HFFc6 (cell line): ENCODE measurements at regions not wholly inside any gene's neighbourhood (a gene's known extent, or its start where the extent isn't known, plus 50 kb on each side); places are given as distances from the start of the nearest gene placed in this dataset.

Experiments
- DNase-seq: peaks from one replicate; pipeline ENCODE4 v3.0.0-alpha.2; 2018
- H3K27ac Mint-ChIP-seq: 2 replicates; pipeline ENCODE4 v1.8.0; 2020; ENCODE audit warnings: mild to moderate bottlenecking, mixed read lengths
- H3K27me3 Mint-ChIP-seq: 2 replicates; pipeline ENCODE4 v1.8.0; 2021; ENCODE audit warnings: mild to moderate bottlenecking, moderate library complexity, mixed read lengths; ENCODE audit not compliant: insufficient read depth
- H3K36me3 Mint-ChIP-seq: 2 replicates; pipeline ENCODE4 v1.8.0; 2021; ENCODE audit warnings: low read depth, mixed read lengths
- H3K4me1 Mint-ChIP-seq: 2 replicates; pipeline ENCODE4 v1.8.0; 2020; ENCODE audit warnings: low read depth, mixed read lengths
- H3K4me3 Mint-ChIP-seq: 2 replicates; pipeline ENCODE4 v1.8.0; 2020; ENCODE audit warnings: mild to moderate bottlenecking, moderate library complexity, mixed read lengths
- H3K9me3 Mint-ChIP-seq: 2 replicates; pipeline ENCODE4 v1.8.0; 2020; ENCODE audit warnings: mild to moderate bottlenecking, mixed read lengths
- TF ChIP-seq, protein P1 (sequence below): fragments of 200-600 bp; sonication (generic); IDR thresholded peaks from 2 replicates; pipeline ENCODE4 v1.5.0; 2021; ENCODE audit warnings: antibody characterized with exemption, mild to moderate bottlenecking

DNA sequence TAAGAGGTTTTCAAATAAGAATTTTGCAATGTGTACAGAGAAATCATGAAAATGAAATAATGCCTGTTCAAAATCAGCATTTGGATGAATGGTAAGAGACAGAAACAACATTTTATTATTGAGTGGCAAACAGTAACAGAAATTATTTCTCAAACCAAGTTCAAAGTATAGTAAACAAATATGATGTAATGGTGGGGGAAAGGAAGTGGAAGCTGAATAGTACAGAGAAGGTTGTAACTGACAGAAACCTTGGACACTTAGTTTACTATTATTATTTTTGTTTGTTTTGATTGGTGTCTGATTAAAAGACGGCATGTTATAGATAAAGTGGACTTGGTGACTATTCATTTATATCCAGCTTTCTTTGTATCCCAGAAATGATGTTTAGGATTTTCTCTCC is 1637.4 kb upstream of the ACVR2A start:
- H3K9me3 Mint-ChIP-seq: peaks cover 11% of the 10 kb centered on the region
- no peaks in the 10 kb centered on the region for H3K4me1 Mint-ChIP-seq
- no peak overlapping the region for H3K4me3 Mint-ChIP-seq
- H3K36me3 Mint-ChIP-seq: no peaks in the 10 kb centered on the region
- H3K27ac Mint-ChIP-seq: no peak overlapping the region
- H3K27me3 Mint-ChIP-seq: no peaks in the 10 kb centered on the region
- no peak for DNase-seq
- TF ChIP-seq, protein P1, sequence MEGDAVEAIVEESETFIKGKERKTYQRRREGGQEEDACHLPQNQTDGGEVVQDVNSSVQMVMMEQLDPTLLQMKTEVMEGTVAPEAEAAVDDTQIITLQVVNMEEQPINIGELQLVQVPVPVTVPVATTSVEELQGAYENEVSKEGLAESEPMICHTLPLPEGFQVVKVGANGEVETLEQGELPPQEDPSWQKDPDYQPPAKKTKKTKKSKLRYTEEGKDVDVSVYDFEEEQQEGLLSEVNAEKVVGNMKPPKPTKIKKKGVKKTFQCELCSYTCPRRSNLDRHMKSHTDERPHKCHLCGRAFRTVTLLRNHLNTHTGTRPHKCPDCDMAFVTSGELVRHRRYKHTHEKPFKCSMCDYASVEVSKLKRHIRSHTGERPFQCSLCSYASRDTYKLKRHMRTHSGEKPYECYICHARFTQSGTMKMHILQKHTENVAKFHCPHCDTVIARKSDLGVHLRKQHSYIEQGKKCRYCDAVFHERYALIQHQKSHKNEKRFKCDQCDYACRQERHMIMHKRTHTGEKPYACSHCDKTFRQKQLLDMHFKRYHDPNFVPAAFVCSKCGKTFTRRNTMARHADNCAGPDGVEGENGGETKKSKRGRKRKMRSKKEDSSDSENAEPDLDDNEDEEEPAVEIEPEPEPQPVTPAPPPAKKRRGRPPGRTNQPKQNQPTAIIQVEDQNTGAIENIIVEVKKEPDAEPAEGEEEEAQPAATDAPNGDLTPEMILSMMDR: no peak

DNA sequence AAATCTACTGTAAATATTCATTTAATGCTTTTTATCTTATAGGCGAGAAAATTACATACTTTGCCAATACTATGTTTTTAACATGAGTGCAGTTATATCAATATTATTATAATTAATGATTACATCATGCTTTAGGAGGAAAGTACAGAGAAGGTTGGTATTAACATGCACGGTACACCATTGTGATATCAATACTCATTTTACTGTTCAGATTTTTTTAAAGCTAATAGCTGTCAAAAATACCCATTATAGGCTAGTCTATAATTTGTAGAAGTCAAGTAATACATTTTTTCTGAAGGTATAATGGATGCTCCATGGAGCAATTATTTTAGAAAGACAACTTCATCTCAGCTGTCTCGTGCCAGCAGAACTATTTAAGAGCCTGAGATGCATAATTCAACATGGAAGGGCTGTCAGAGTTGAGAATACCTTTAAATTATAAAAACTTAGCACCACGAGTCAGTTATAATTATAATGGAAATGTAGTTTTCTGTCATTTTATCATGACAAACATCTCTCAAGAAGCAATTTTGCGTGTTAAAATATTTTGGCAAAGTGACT is 1641.7 kb upstream of the ACVR2A start:
- Mint-ChIP-seq H3K27me3 (no peaks in the 10 kb centered on the region; the same call in 1 of the 2 replicates), H3K27ac (no peak overlapping the region), H3K4me3 (no peak overlapping the region), H3K36me3 (no peaks in the 10 kb centered on the region), H3K9me3 (peaks cover 6% of the 10 kb centered on the region), H3K4me1 (no peaks in the 10 kb centered on the region)
- DNase-seq: no peak
- TF ChIP-seq, protein P1: no peak

DNA sequence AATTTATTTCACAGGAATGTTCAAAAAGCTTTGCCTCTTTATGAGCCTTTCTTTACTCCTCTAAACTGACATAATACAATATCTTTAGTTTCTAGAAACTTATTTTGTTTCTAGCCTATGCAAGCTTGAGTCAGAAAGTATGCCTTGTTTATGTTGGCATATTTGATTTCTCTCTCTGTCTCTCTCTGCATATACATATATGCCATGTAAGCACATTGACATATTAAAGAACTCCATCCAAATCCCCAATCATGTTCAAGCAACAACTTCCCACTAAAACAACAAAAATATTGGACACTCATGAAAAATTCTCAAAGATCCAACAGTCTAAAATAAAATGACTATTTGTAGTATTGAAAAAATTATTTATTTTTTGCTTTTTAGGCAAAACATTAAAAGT is 1651.2 kb upstream of the ACVR2A start:
- Mint-ChIP-seq H3K27me3 (no peaks in the 10 kb centered on the region), H3K9me3 (peaks cover 8% of the 10 kb centered on the region), H3K4me1 (no peaks in the 10 kb centered on the region), H3K27ac (no peak overlapping the region), H3K4me3 (no peak overlapping the region), H3K36me3 (no peaks in the 10 kb centered on the region)
- DNase-seq: no peak
- TF ChIP-seq, protein P1: no peak

DNA sequence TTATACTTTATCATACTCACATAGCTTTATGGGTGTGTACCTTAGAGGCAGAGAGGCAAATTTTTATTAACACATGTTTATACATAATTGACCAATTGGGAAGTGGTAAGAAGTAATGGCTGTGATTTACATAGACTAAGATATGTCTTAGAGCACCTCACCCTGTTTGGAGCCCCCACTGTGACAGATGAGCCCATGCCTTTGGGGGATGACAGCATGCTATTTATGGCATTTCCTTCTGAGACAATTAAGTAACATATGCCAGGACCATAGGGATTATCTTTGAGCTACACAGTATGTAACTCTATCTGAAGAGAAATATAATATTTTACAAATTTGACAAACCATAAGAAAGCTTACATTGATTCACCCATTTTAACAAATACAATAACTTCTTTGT is 1655.3 kb upstream of the ACVR2A start:
- H3K27me3 Mint-ChIP-seq: no peaks in the 10 kb centered on the region
- no peak overlapping the region for H3K4me3 Mint-ChIP-seq
- no peak overlapping the region for H3K27ac Mint-ChIP-seq
- no peak for DNase-seq
- H3K36me3 Mint-ChIP-seq: no peaks in the 10 kb centered on the region
- no peaks in the 10 kb centered on the region; the same call in 1 of the 2 replicates for H3K9me3 Mint-ChIP-seq
- H3K4me1 Mint-ChIP-seq: no peaks in the 10 kb centered on the region
- TF ChIP-seq, protein P1: no peak

DNA sequence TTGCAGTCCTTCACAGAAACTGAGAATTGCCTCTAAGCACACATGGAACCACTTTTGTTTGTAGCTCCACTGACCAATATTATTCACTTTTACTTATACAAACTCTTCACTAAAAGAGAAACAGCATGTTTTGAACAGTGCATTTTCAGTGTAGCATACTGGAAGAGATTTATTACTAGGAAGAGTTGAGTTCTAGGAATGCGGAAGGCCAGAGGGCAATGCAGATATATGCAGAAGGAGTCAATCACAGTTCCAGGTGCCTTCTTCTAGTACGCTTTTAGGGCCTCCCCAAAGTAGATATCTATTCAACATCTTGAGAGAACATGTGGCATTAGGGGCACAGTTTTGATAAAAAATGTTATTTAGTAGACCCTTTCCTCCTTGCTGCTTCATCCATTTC is 1654.0 kb upstream of the ZEB2 start:
- H3K4me1 Mint-ChIP-seq: no peaks in the 10 kb centered on the region
- no peak overlapping the region for H3K27ac Mint-ChIP-seq
- no peak overlapping the region for H3K4me3 Mint-ChIP-seq
- DNase-seq: no peak
- no peaks in the 10 kb centered on the region for H3K27me3 Mint-ChIP-seq
- peaks cover 18% of the 10 kb centered on the region for H3K9me3 Mint-ChIP-seq
- no peaks in the 10 kb centered on the region for H3K36me3 Mint-ChIP-seq
- TF ChIP-seq, protein P1: no peak
